ENCODE measurements at regions not wholly inside any gene's neighbourhood (a gene's known extent, or its start where the extent isn't known, plus 50 kb on each side); places are given as distances from the start of the nearest gene placed in this dataset.

DNA sequence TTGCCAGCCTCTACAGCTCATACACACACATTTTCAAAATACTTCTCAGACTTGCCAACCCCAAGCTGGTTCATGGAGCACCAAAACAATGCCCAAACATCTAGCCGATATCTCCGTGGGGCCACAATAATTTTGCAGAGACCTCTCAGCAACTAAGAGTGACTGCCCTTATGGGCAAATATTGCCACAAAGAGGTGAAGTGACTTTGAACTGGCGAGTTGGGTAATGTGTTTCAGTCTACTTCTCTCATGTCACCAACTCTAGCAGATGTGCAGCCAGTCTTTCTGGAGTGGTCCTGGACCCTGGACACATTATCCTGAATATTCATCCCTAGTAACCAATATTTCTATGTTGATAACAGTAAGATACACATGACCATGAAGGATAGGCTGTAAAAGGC is 290.3 kb downstream of the EMP1 start:
- TF ChIP-seq CTCF (IDR thresholded peaks at IDR 0.05; ENCODE audit: low read length): no peak
- TF ChIP-seq EZH2 (optimal IDR thresholded peaks at IDR 0.05; ENCODE audit: low read depth, low read length): no peak

All from MM.1S (cell line).